Fibroblast of pulmonary artery (primary cell): ENCODE measurements at regions not wholly inside any gene's neighbourhood (a gene's known extent, or its start where the extent isn't known, plus 50 kb on each side); places are given as distances from the start of the nearest gene placed in this dataset.

Experiments
- DNase-seq: peaks from one replicate; pipeline ENCODE4 v3.0.0-alpha.2; 2010; ENCODE audit warnings: low read depth
- H3K4me3 ChIP-seq: replicated peaks from 2 replicates; pipeline ENCODE4 v1.5.1; 2011; ENCODE audit warnings: low read depth, mild to moderate bottlenecking, control low read depth, low read length, moderate library complexity
- CTCF ChIP-seq: IDR thresholded peaks from 2 replicates; pipeline ENCODE4 v1.5.1; 2011; ENCODE audit warnings: mild to moderate bottlenecking, control low read depth, low read length, inconsistent platforms; ENCODE audit errors: missing control alignments

- no peak for DNase-seq
- no peak overlapping the region for H3K4me3 ChIP-seq
- no peak for TF ChIP-seq CTCF
These were observed 449.1 kb downstream of the BCL11B start for GRCh38 chr14:98822917-98823316.

DNA sequence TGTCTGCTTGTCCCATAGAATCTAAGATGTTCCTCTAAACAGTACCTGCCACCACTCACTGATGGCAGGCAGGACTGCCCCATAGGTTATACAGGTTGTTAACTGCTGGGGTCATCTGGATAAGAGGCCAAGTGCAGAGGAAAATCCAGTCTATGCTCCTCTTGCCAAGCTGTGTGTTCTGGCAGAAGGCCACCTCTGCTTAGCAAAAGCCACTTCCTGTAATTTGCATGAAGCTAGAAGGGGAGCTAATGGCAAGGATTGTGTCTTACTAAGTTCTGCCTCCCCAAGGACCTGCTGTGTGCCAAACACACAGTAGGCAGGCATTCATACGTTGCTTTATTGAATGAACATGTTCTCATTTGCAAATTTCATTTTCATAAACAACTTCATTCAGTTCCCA is 445.4 kb downstream of the BCL11B start:
- no peak overlapping the region for H3K4me3 ChIP-seq
- no peak for TF ChIP-seq CTCF
- DNase-seq: no peak

- no peak for DNase-seq
- no peak overlapping the region for H3K4me3 ChIP-seq
- no peak for TF ChIP-seq CTCF
These were observed 437.9 kb downstream of the BCL11B start for GRCh38 chr14:98834119-98834518.

DNA sequence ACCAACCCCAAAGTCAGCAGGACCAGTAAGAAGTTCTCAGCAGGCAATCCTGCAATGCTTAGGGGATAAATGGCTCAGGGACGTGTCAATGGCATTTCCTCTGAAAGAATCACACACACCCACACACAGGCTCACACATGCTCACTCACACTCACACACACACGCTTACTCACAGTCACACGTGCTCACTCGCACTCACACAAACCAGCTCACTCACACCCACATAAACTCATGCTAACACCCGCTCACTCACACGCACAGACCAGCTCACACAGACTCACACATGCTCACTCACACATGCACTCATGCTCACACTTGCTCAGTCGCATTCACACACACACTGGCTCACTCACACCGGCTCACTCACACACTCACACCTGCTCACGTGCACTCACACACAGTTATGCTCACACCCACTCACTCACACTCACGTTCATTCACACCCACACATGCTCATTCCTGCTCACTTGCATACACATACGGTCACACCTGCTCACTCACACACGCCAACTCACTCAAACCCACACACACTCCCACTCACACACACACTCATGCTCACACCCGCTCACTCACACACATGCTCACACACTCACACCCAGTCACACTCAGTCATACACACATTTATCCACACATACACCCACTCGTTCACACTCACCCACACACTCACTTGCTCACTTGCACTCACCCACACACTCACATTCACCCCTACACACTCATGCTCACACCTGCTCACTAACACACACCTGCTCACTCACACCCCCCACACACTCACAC is 436.8 kb downstream of the BCL11B start:
- no peak for DNase-seq
- no peak overlapping the region for H3K4me3 ChIP-seq
- TF ChIP-seq CTCF: no peak

DNA sequence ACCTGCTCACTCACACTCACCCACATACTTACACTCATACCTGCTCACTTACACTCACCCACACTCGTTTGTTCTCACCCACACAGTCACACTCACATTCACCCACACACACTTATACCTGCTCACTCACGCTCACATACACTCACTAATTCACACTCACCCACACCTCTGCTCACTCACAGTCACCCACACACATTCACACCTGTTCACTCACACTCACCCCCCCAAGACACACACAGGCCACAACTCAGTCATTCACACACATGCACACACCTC is 436.2 kb downstream of the BCL11B start:
- TF ChIP-seq CTCF: no peak
- no peak for DNase-seq
- H3K4me3 ChIP-seq: no peak overlapping the region

DNA sequence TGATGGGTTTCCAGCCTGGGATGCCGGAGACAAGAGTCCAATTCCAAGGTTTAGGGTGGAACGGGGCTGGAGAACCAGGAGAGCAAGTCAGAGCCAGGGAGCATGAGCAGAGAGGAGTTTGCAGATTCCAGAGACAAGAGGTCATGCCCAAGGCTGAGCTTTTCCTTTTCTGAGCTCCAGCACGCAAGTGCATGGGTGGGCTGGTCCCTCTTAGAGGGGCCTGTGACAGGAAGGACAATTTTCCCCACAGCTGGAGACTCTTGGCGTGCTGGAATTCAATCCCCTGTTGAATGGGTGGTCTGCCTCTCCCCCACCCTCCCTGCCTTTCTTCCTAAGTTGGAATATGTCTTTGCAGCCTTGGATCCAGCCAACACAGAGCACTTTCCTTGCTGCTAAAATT is 431.9 kb downstream of the BCL11B start:
- no peak overlapping the region for H3K4me3 ChIP-seq
- no peak for DNase-seq
- TF ChIP-seq CTCF: no peak

DNA sequence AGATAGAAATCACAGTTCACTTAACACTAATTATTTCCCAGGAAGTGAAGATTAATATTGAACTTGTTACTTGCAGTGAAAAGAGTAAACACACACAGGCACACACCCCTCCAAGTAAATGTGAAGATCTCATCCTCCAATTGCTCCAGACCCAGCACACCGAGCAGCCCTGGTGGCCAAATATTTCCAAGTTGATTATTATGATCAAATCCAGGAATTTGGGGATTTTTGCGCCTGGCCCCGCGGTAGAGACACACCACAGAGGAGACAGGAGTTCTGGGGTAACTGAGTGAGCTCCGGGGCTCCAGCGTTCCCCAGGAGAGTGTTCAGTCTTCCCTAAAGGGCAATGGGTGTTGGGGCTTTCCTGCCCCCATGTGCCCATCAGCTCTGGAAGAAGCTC is 431.5 kb downstream of the BCL11B start:
- DNase-seq: no peak
- no peak for TF ChIP-seq CTCF
- no peak overlapping the region for H3K4me3 ChIP-seq
